ENCODE measurements at regions not wholly inside any gene's neighbourhood (a gene's known extent, or its start where the extent isn't known, plus 50 kb on each side); places are given as distances from the start of the nearest gene placed in this dataset.
A peak's percentile ranks its signal among the peaks of the same experiment; 100 is the strongest.

DNA sequence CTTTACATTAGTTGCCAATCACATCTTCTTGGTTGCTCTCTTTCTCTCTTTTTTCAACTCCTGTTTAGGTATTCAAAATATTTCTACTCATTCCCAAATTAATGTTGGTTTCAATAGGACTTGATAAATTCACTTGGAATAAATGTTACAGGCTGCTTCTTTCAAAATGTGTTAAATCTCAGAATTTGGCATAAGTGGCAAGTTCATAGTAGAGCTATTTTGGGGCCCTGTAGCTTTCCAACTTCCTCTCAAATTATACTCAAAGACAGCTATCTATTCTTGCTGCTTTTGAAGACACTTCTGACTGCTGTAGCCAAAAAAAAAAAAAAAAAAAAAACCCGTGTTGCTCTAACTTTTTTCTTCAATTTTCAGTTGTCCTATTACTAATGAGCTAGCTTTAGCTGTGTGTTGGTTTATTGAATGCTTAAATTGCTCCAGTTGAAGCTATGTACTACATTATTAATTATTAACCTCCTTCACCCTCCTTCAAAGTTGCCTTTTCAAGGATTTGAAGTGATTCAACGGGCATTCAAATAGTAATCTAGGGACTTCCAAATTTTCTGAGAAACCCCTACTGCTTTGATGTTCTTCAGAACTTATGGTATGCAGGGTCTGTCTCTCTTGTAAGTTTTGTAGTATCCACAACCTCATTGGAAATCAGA, 554.6 kb upstream of the FLRT2 start:
- Histone ChIP-seq H2AFZ (no peak overlapping the region), H4K20me1 (ENCODE audit: insufficient read depth, poor library complexity, severe bottlenecking) (no peaks in the 10 kb centered on the region), H3K27ac (no peak overlapping the region), H3K79me2 (no peaks in the 10 kb centered on the region), H3K4me1 (ENCODE audit: insufficient read depth) (no peaks in the 10 kb centered on the region), H3K9me3 (ENCODE audit: low read depth) (no peaks in the 10 kb centered on the region), H3K27me3 (no peaks in the 10 kb centered on the region), H3K36me3 (replicated peaks; ENCODE audit: insufficient read depth, low read depth) (no peaks in the 10 kb centered on the region), H3K4me2 (no peak overlapping the region), H3K4me3 (no peak overlapping the region), H3K9me2 (replicated peaks; ENCODE audit: insufficient read depth) (no peaks in the 10 kb centered on the region)
- WGBS (ENCODE audit: low lambda C conversion rate, missing lambda C conversion rate) = 79% methylated on average over 2 of the region's 2 CpGs
- no peak for DNase-seq (ENCODE audit: low spot score)
- TF ChIP-seq EZH2phosphoT487 (IDR thresholded peaks at IDR 0.05; ENCODE audit: low read depth, severe bottlenecking, unreplicated experiment) (no peak), EZH2 (IDR thresholded peaks at IDR 0.05; ENCODE audit: borderline replicate concordance) (no peak)
- TF ChIP-seq, protein P1, sequence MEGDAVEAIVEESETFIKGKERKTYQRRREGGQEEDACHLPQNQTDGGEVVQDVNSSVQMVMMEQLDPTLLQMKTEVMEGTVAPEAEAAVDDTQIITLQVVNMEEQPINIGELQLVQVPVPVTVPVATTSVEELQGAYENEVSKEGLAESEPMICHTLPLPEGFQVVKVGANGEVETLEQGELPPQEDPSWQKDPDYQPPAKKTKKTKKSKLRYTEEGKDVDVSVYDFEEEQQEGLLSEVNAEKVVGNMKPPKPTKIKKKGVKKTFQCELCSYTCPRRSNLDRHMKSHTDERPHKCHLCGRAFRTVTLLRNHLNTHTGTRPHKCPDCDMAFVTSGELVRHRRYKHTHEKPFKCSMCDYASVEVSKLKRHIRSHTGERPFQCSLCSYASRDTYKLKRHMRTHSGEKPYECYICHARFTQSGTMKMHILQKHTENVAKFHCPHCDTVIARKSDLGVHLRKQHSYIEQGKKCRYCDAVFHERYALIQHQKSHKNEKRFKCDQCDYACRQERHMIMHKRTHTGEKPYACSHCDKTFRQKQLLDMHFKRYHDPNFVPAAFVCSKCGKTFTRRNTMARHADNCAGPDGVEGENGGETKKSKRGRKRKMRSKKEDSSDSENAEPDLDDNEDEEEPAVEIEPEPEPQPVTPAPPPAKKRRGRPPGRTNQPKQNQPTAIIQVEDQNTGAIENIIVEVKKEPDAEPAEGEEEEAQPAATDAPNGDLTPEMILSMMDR (IDR thresholded peaks at IDR 0.05; ENCODE audit: poor library complexity) = no peak

GRCh38 chr14:84976805-84977204, 553.1 kb upstream of the FLRT2 start:
- 86% methylated on average over 2 of the region's 2 CpGs for WGBS (ENCODE audit: low lambda C conversion rate, missing lambda C conversion rate)
- DNase-seq (ENCODE audit: low spot score) = no peak

GRCh38 chr14:84987042-84987441, 542.9 kb upstream of the FLRT2 start:
- Histone ChIP-seq H2AFZ (no peak overlapping the region), H3K4me3 (no peak overlapping the region), H4K20me1 (ENCODE audit: insufficient read depth, poor library complexity, severe bottlenecking) (no peaks in the 10 kb centered on the region), H3K9me3 (ENCODE audit: low read depth) (no peaks in the 10 kb centered on the region), H3K27ac (no peak overlapping the region), H3K36me3 (replicated peaks; ENCODE audit: insufficient read depth, low read depth) (no peaks in the 10 kb centered on the region), H3K9me2 (replicated peaks; ENCODE audit: insufficient read depth) (no peaks in the 10 kb centered on the region), H3K27me3 (no peaks in the 10 kb centered on the region), H3K79me2 (no peaks in the 10 kb centered on the region), H3K4me2 (no peak overlapping the region), H3K4me1 (ENCODE audit: insufficient read depth) (no peaks in the 10 kb centered on the region)
- DNase-seq (ENCODE audit: low spot score) = peak; percentile 8
- 85% methylated on average over 1 of the region's 1 CpG for WGBS (ENCODE audit: low lambda C conversion rate, missing lambda C conversion rate)
- TF ChIP-seq EZH2 (IDR thresholded peaks at IDR 0.05; ENCODE audit: borderline replicate concordance) (no peak), EZH2phosphoT487 (IDR thresholded peaks at IDR 0.05; ENCODE audit: low read depth, severe bottlenecking, unreplicated experiment) (no peak)
- TF ChIP-seq, protein P1 (IDR thresholded peaks at IDR 0.05; ENCODE audit: poor library complexity) = no peak

More at GRCh38 chr14:84976805-84977204, 553.1 kb upstream of the FLRT2 start:
- Histone ChIP-seq H3K27me3 (no peaks in the 10 kb centered on the region), H3K9me2 (replicated peaks; ENCODE audit: insufficient read depth) (no peaks in the 10 kb centered on the region), H3K36me3 (replicated peaks; ENCODE audit: insufficient read depth, low read depth) (no peaks in the 10 kb centered on the region), H3K9me3 (ENCODE audit: low read depth) (no peaks in the 10 kb centered on the region), H3K4me3 (no peak overlapping the region), H3K4me2 (no peak overlapping the region), H4K20me1 (ENCODE audit: insufficient read depth, poor library complexity, severe bottlenecking) (no peaks in the 10 kb centered on the region), H2AFZ (no peak overlapping the region), H3K27ac (no peak overlapping the region), H3K4me1 (ENCODE audit: insufficient read depth) (no peaks in the 10 kb centered on the region), H3K79me2 (no peaks in the 10 kb centered on the region)
- TF ChIP-seq, protein P1 (IDR thresholded peaks at IDR 0.05; ENCODE audit: poor library complexity) = no peak
- TF ChIP-seq EZH2phosphoT487 (IDR thresholded peaks at IDR 0.05; ENCODE audit: low read depth, severe bottlenecking, unreplicated experiment) = no peak
- TF ChIP-seq EZH2 (IDR thresholded peaks at IDR 0.05; ENCODE audit: borderline replicate concordance) = no peak
